Adrenal gland (tissue), 5 donors: ENCODE measurements at regions not wholly inside any gene's neighbourhood (a gene's known extent, or its start where the extent isn't known, plus 50 kb on each side); places are given as distances from the start of the nearest gene placed in this dataset.

Experiments used
- CTCF ChIP-seq, 6 experiments: fragments of 450-650 bp in 4 of 6; fragments of 200-600 bp in 2 of 6; sonication (generic) in 1 of 6; IDR thresholded peaks; 1 replicate in 5 of 6; 2 replicates in 1 of 6; pipeline versions ENCODE4 v1.5.1 to v1.8.0; 2016 to 2021; ENCODE audit warnings: antibody characterized with exemption in 6 of 6, mild to moderate bottlenecking in 2 of 6, moderate library complexity in 1 of 6
- POLR2A ChIP-seq, 2 donors: fragments of 450-650 bp; IDR thresholded peaks; one replicate each; pipeline ENCODE4 v1.6.1; 2017; ENCODE audit warnings: antibody characterized with exemption in 2 of 2, mild to moderate bottlenecking in 2 of 2, moderate library complexity in 1 of 2
- donor health status: DM: no; HTN: no; CAD: no.

- TF ChIP-seq CTCF (IDR thresholded peaks at IDR 0.05) (no peak), POLR2A (IDR thresholded peaks at IDR 0.05) (no peak)
Observed at GRCh38 chr2:71863396-71863795, 284.3 kb downstream of the CYP26B1 start.
